ENCODE measurements at regions not wholly inside any gene's neighbourhood (a gene's known extent, or its start where the extent isn't known, plus 50 kb on each side); places are given as distances from the start of the nearest gene placed in this dataset.

DNA sequence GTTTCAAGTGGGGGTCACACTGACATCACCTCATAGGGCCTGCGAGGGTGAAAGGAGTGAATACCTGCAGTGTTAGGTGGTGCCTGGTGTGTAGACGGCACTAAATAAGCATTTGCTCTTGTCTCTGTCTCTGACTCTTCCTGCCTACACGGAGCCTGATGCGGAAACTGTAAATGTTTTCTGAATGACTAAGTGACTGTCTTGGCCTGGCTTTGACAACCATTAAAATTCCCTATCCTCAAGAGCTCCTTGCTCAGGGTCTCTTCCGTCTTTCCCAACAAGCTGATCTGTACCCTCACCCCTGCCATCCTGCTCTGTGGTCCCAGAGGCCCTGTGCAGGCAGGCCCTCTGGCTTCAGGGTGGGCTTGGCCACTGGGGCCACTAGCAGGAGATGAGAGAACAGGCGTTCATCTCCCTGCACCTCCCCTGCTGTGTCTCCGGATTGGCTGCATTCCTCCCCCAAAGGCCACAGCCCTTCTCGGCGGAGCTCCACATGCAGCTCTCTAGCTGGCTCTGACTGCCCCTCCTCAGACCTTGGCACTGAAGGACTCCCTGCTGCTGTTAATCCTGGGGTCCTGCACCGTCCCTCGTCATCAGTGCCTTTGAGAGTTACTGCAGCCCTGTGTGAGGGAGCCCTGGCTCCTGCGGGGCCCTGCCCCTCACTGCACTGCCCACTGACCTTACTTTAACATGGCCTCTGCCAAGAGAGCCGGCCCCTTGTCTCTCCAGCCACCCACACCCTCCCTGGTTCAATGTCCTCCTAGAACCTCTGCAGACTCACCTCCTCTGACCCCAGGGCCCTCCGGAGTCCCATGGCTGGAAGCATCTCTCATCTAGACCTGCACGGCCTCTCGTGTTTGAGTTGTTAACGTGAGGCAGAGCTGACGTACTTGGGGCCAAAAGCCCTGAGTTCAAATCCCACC lies 211.1 kb downstream of the MATN1 start:
- DNase-seq = no peak

DNA sequence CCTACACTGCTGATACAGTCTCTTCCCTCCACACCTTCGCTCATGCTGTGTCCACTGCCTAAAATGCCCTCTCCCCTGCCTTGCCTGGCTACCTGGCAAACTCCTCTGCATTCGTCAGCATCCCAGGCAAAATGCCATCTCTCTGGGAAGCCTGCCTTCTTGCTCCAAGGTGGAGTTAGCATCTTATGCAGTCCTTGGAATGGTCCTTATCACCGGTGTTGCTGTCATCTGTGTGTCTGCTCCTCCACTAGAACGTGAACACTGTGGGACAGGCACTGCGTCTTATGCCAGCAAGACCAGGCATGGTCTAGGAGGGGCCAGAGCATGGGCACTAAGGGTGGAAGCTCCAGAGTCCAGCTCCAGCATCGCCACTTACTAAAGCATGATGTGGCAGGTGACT lies 211.8 kb downstream of the MATN1 start:
- no peak for DNase-seq

DNA sequence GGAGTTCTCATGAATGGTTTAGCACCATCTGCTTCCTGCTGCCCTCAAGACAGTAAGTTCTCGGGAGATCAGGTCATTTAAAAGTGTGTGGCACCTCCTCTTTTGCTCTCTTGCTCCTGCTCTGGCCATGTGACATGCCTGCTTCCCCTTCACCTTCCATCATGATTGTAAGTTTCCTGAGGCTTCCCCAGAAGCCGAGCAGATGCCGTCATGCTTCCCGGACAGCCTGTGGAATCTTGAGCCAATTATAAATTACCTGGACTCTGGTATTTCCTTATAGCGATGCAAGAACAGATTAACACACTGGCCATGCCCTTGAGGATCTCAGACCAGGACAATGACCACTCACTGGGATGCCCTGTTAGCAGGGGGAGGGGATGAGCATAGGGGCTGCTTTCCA lies 212.3 kb downstream of the MATN1 start:
- no peak for DNase-seq

DNA sequence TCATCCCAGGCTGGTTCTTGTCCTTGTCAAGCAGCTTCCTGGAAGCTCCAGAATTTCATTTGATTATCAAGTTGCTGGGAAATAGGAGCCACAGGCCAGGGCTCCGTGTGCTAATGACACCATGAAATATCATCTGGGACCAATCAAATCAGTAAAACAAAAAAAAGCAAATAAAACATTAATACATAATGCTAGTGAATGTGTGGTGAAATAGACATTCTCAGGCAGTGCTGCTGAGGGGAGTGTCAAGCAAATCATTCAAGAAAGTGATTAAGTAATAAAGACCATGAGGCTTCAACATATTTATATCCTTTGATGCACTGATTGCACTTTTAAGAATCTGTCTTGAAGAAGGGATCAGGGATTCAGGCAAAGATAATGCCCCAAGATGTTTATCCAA lies 213.7 kb downstream of the MATN1 start:
- DNase-seq = no peak

DNA sequence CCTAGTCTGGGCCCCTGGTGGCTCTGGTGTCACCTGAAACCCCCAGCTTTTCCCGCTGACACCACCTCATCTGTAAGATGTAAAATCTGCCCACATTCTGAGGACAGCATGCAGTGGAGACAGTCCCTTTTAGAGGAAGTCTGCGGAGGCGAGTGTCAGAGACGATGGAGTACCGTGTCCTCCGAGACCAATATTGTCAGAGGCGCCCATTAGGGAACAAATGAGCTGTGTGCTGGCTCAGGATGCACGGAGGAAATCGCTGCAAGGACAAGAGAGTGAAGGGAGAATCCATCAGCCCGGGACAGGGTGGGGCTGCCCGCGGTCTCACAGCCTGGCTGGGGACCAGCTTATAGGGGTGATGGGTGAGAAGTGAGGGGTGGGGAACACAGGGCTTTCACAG lies 214.8 kb downstream of the MATN1 start:
- no peak for DNase-seq

DNA sequence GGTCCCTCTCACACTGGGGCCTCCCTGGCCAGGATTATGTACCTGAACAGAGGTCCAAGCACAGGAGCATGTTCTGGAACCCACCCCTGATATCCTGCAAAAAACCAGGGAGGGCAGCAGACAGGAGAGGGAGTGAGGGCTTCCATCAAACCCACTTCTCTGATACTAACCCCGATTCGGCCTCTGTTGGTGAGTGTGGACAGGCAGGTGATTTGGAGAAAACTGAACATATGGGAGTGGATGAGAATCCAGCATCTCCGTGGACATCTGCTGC lies 215.3 kb downstream of the MATN1 start:
- DNase-seq = no peak

DNA sequence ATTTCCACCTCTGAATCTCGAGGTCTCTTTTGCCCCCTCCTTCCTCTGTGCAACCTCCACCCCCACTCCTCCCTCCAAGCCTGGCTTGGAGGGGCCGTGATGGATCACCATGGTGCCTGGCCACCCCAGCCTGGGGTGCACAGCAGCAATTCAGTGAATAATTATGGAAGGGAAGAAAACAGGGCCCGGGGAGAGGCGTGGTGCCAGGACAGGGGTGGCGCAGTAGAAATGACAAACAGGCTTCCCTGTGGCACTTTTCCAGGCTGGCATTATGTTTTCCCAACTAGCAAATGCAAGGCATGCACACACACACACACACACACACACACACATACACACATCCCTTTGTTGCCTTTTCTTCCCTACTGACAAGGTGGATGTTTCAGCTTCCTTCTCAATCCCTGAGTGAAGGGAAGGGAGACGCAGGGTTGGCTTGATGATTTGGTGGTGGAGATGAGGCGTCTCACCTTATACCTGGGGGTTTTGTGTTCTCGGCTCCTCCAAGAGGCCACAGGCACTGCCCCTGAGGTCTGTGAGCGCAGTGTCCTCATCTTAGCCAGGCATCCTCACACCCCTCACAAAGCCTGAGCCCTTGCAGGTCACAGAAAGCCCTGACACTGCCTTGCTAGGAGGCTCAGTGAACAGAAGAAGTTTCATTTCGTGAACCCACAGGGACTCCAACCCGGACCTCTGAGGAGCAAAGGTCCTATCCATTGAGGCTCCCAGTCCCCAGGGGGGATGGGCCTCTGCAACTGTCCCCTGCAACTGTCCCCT lies 215.8 kb downstream of the MATN1 start:
- no peak for DNase-seq

DNA sequence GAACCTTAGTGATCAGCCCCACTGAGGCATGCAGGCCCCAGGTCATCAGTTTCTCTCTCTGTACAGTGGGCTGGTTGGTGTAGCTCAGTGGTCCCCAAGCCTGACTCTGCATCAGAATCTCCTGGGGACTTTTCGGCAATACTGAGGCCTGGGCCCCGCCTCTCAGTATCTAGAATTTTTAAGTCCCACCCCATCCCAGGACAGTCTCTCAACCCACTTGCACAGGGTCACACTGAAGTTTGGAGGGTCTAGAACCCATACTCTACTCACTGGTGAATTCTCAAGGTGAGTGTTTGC lies 216.4 kb downstream of the MATN1 start:
- no peak for DNase-seq

DNA sequence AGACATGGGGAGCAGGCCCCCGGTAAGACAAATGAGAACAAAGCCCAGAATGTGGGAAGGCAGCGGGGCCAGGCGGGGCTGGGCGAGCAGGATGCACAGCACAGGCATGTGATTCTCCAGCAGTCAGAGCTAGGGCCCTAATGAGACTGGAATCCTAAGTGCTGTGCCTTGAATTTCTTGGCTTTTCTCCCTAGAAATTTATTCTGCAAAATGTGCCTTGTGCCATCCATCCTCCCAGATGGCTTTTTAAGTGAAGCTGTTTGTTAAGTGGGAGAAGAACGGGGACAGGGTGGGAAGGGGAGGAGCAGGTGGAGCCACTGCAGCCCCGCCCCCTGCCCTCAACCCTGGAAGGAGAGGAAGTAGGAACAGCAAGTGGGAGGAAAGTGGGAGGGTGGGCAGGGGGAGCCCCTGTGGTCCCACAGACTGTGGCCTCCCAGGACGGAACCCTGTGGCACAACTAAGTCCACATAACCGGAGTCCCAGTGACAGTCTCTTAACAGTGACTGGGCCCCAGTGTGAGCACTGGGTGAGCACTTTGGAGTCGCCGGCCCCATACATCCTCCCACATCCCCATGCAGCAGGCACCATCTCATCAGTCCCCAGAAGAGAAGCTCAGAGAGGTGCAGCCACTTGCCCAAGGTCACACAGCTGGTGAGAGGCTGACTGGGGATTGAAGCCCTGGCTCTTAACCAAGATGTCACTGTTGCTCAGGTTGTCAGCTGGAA lies 216.9 kb downstream of the MATN1 start:
- no peak for DNase-seq

DNA sequence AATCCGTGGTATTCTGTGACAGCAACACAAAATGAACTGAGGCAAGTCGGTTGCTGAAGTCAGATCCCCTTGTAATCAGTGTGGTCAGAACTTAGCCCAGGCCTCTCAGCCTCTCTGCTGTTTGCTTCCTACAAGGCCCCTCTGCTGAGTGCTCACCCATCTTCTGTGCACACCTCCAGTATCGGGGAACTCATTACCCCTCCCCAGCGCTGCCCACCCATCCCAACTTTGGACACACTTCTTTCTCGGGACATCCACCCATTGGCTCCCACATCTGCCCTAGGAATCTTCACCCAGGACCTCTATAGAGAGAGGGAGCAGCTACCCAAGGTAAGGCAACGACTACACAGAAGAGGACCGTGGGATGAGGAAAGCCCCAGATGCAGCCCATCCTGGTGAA lies 217.5 kb downstream of the MATN1 start:
- DNase-seq = no peak

- no peak for DNase-seq
These were observed 230.9 kb downstream of the MATN1 start for GRCh38 chr1:30492451-30492850.

- no peak for DNase-seq
These were observed 231.6 kb downstream of the MATN1 start for GRCh38 chr1:30491831-30492230.

DNA sequence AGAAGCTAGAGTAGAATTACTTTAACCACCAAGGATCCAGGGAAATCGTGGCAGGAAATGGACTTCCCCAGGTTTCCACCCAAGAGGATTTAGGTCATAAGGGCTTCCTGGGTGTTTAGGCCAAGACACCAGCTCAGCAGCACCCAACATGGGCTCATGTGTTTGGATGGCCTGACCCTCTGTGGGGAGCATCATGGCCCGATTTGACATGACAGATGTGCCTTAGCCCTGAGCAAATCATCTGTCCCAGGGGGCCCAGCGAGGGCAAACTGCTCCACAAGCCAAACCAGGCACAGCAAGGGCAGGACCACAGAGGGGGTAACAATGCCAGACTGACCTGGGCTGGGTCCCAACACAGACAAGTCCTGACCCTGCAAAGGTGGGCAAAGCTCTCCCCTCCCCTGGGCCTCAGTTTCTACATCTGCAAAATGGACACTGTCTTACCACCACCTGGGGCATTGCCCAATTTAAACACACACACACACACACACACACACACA lies 232.8 kb downstream of the MATN1 start:
- DNase-seq = no peak

DNA sequence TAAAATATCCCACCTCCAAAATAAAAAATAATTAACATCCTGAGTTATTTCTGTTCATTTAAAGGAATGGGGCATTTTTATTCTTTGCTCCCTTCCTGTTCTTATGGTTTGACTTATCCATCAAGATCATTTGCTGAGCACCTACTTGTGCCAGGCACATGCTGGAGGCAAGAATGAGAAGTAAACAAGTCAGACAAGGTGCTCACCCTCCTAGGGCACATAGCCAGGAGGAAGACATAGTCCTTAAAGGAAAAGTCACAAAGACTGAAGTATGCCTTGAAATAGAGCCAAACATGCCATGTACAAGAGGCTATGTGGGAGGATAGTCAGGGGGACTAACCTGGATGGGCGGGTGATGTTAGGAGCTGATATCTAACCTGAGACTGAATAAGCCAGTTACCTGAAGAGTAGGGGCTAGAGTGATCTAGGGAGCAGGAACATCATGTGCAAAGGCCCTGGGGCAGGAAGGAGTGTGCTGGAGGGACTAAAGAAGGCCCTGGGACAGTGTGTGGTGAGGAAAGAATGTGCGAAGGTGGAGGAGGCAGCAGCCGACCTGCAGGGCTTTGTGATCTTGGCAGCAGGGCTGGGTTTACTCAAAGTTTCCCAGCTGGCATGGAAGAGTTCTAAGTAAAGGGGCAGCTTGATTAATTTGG lies 233.5 kb downstream of the MATN1 start:
- no peak for DNase-seq

DNA sequence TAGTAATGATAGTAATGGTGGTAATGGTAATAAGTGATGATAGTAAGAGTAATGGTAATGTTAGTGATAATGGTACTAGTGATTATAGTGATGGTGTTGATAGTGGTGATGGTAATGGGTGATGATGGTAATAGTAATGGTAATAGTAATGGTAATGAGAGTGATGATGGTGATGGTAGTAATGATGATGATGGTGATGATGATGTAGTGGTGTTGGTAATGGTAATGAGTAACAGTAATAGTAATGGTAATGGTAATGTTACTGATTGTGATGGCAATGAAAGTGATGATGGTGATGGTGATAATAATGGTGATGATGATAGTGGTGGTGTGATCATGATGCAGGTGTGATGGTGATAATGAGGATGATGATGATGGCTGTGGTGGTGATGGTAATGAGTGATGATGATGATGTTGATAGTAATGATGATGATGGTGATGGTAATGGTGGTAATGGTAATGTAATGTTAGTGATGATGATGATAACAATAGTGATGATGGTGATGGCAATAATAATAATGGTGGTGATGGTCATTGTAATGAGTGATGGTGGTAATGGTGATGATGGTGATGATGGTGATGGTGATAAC lies 235.0 kb downstream of the MATN1 start:
- DNase-seq = no peak

- no peak for DNase-seq
These were observed 236.3 kb downstream of the MATN1 start for GRCh38 chr1:30487042-30487441.

DNA sequence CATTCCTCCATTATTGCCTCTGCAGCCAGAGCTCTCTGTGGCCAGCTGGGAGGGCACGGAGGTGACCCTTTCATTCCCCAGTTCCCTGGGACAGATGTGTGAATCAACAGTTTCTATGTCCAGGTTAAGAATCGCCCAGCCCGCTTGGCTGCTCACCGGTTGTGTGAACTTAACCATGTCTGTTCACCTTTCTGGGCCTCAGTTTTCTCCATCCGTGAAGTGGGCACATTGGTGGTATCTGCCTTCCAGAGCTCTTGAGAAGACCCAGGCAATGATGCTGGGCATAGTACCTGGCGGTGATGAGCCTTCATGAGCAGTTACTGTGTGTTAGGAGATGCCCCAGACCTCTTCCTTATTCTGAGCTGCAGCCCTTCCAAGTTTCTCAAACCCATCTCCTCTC lies 238.3 kb downstream of the MATN1 start:
- DNase-seq = no peak

GRCh38 chr1:30484668-30485067 lies 238.7 kb downstream of the MATN1 start:
- DNase-seq = no peak

GRCh38 chr1:30479575-30479974 lies 243.8 kb downstream of the MATN1 start:
- no peak for DNase-seq

DNA sequence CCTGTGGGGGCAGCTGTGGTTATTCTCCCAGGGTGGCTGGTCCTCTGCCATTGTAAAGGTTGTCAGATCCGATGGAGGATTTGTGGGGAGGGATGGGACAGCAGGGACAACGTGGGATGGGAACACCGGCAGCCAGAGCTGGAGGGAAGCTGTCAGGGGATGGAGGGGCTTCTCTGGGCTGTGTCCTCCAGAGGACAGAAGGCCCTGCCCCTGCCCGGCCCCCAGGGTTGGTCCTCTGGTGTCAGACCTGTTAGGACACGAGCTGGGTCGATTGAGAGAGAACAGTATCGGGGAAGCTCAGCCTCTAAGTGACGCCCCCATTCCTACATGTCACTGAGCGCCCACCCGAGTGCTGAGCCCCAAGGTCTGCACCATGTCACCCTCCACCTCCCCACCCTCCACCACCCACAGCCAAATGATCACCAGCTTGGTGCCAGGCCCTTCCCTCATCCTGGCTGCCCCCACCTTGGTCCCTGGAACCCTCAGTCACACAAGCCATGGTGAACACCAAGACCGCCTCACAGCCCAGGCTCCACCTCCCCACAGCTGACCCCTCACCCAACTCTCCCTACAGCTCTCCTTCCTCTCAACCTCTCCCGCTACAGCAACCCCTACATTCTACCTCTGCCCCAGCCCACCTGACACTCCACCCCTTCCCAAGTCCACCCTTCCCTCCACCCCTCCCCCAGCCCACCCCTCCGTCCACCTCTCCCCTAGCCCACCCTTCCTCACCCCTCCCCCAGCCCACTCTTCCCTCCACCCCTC lies 244.4 kb downstream of the MATN1 start:
- DNase-seq = no peak

GRCh38 chr1:30478283-30478682 lies 245.1 kb downstream of the MATN1 start:
- DNase-seq = no peak

DNA sequence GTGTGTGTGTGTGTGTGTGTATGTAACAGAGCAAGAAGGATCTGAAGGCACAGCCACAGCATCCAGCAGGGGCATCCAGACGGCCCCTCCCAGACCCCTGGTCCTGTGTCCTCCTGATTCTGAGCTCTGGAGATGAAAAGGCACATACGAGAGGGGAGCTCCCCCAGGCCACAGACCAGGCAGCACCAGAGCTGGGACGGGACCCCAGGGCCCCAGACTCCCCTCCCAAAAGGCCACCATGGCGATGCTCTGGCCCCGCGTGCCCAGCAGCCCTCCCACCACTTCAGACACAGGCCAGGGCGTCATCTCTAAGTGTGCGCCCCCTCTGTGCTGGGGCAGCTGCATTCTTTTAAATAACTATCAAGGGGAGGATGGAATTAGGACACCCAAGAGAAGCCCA lies 245.8 kb downstream of the MATN1 start:
- DNase-seq = no peak

All from COR-L47 (cell line).